Lower lobe of right lung (tissue), 2 donors: ENCODE measurements at regions not wholly inside any gene's neighbourhood (a gene's known extent, or its start where the extent isn't known, plus 50 kb on each side); places are given as distances from the start of the nearest gene placed in this dataset.
A peak's percentile ranks its signal among the peaks of the same experiment; 100 is the strongest.

Experiments
- ATAC-seq, 2 donors: fragments of 200-7000 bp; cut with Tn5 transposase; one replicate each; pipeline ENCODE4 v1.9.1; 2020 to 2022; ENCODE audit warnings: mild to moderate bottlenecking in 2 of 2, moderate library complexity in 2 of 2
- DNase-seq: peaks from one replicate; pipeline ENCODE4 v3.0.0-alpha.2; 2020
- H3K27ac ChIP-seq: fragments of 200-600 bp; one replicate; pipeline ENCODE4 v1.8.0; 2022
- H3K27me3 ChIP-seq: fragments of 200-600 bp; one replicate; pipeline ENCODE4 v1.8.0; 2022; ENCODE audit warnings: low read depth
- H3K36me3 ChIP-seq: fragments of 200-600 bp; one replicate; pipeline ENCODE4 v1.8.0; 2022; ENCODE audit warnings: mild to moderate bottlenecking
- H3K4me1 ChIP-seq: fragments of 200-600 bp; one replicate; pipeline ENCODE4 v1.8.0; 2022
- H3K4me3 ChIP-seq: fragments of 200-600 bp; one replicate; pipeline ENCODE4 v1.8.0; 2022; ENCODE audit warnings: mild to moderate bottlenecking
- H3K9me3 ChIP-seq: fragments of 200-600 bp; one replicate; pipeline ENCODE4 v1.8.0; 2022
- CTCF ChIP-seq: fragments of 200-600 bp; IDR thresholded peaks from one replicate; pipeline ENCODE4 v1.8.0; 2022; ENCODE audit warnings: antibody characterized with exemption, mild to moderate bottlenecking
- intact Hi-C: fragments of 100-400 bp; cut with DNase I; formaldehyde crosslinking; loops from one replicate; pipeline ENCODE4 v1.11.0; 2022
- donor health status: DM: no; HTN: yes; CAD: no; lungs with severe emphysema.

- no peak for DNase-seq
- no peaks in the 10 kb centered on the region for H3K27me3 ChIP-seq
- H3K36me3 ChIP-seq, result no peaks in the 10 kb centered on the region
- intact Hi-C loops, result no loop called here
- H3K4me3 ChIP-seq, result no peak overlapping the region
- no peak for TF ChIP-seq CTCF
- no peaks in the 10 kb centered on the region for H3K4me1 ChIP-seq
- no peak for ATAC-seq
- no peak overlapping the region for H3K27ac ChIP-seq
- no peaks in the 10 kb centered on the region for H3K9me3 ChIP-seq
Measured at GRCh38 chr18:27704736-27705361, 472.1 kb downstream of the CDH2 start.

GRCh38 chr18:27699137-27699536 lies 477.8 kb downstream of the CDH2 start:
- intact Hi-C loops, result no loop called here
- ATAC-seq (no peak), DNase-seq (no peak)
- no peak for TF ChIP-seq CTCF
- Histone ChIP-seq H3K4me3 (no peak overlapping the region), H3K4me1 (no peaks in the 10 kb centered on the region), H3K36me3 (no peaks in the 10 kb centered on the region), H3K9me3 (no peaks in the 10 kb centered on the region), H3K27ac (no peak overlapping the region), H3K27me3 (no peaks in the 10 kb centered on the region)

GRCh38 chr18:27696148-27696547 lies 480.8 kb downstream of the CDH2 start:
- ATAC-seq, result no peak
- no peaks in the 10 kb centered on the region for H3K9me3 ChIP-seq
- TF ChIP-seq CTCF, result no peak
- H3K27ac ChIP-seq, result no peak overlapping the region
- no peak for DNase-seq
- no peaks in the 10 kb centered on the region for H3K4me1 ChIP-seq
- H3K36me3 ChIP-seq, result no peaks in the 10 kb centered on the region
- intact Hi-C loops, result no loop called here
- H3K4me3 ChIP-seq, result no peak overlapping the region
- H3K27me3 ChIP-seq, result no peaks in the 10 kb centered on the region

GRCh38 chr18:27695503-27695902 lies 481.4 kb downstream of the CDH2 start:
- intact Hi-C loops, result no loop called here
- H3K9me3 ChIP-seq, result no peaks in the 10 kb centered on the region
- no peaks in the 10 kb centered on the region for H3K4me1 ChIP-seq
- DNase-seq (no peak), ATAC-seq (peak in 1 of 2 donors; percentile 58)
- H3K4me3 ChIP-seq, result no peak overlapping the region
- no peaks in the 10 kb centered on the region for H3K27me3 ChIP-seq
- no peak for TF ChIP-seq CTCF
- no peaks in the 10 kb centered on the region for H3K36me3 ChIP-seq
- no peak overlapping the region for H3K27ac ChIP-seq

- TF ChIP-seq CTCF, result no peak
- Histone ChIP-seq H3K4me3 (no peak overlapping the region), H3K36me3 (no peaks in the 10 kb centered on the region), H3K9me3 (no peaks in the 10 kb centered on the region), H3K27me3 (no peaks in the 10 kb centered on the region), H3K4me1 (no peaks in the 10 kb centered on the region), H3K27ac (no peak overlapping the region)
- ATAC-seq (peak in 1 of 2 donors; percentile 7), DNase-seq (no peak)
- intact Hi-C loops, result no loop called here
Measured at GRCh38 chr18:27695052-27695451, 481.9 kb downstream of the CDH2 start.

- ATAC-seq (no peak), DNase-seq (no peak)
- H3K27ac ChIP-seq, result no peak overlapping the region
- no peaks in the 10 kb centered on the region for H3K4me1 ChIP-seq
- H3K9me3 ChIP-seq, result no peaks in the 10 kb centered on the region
- H3K27me3 ChIP-seq, result no peaks in the 10 kb centered on the region
- intact Hi-C loops, result no loop called here
- H3K4me3 ChIP-seq, result no peak overlapping the region
- no peak for TF ChIP-seq CTCF
- H3K36me3 ChIP-seq, result no peaks in the 10 kb centered on the region
Measured at GRCh38 chr18:27688581-27688980, 488.3 kb downstream of the CDH2 start.
